ENCODE measurements at regions not wholly inside any gene's neighbourhood (a gene's known extent, or its start where the extent isn't known, plus 50 kb on each side); places are given as distances from the start of the nearest gene placed in this dataset.

GRCh38 chr15:59917504-59918157 is 86.5 kb upstream of the FOXB1 start:
- no TSS peak for BruUV-seq (replicated peaks)
- Histone ChIP-seq H3K9me3 (ENCODE audit: control insufficient read depth, insufficient read depth, low read depth, low read length) (no peaks in the 10 kb centered on the region), H3K4me3 (ENCODE audit: low read depth in 2 of 2, low read length in 2 of 2) (no peak overlapping the region), H3K4me1 (ENCODE audit: control insufficient read depth, insufficient read depth, low read length) (no peaks in the 10 kb centered on the region), H3K27ac (ENCODE audit: low read length) (no peak overlapping the region), H3K36me3 (ENCODE audit: control insufficient read depth, insufficient read depth, low read length) (no peaks in the 10 kb centered on the region), H3K27me3 (ENCODE audit: control insufficient read depth, insufficient read depth, low read length) (no peaks in the 10 kb centered on the region)
- DNase-seq (ENCODE audit: low read depth, low spot score) = peak; percentile 25
- POLR2A ChIA-PET = no interaction called here
- intact Hi-C loops (cut with micrococcal nuclease; ENCODE audit: unreplicated experiment) = loop anchor here (2.0 to 10.0 kb wide), 4 partner anchors 157 to 409 kb away; no protein-coding TSS in a partner anchor
- TF ChIP-seq REST (IDR thresholded peaks at IDR 0.05; ENCODE audit: insufficient read depth in 1 of 2, low read depth in 2 of 2, low read length in 1 of 2) = no peak
- peak; percentile 78 for TF ChIP-seq CTCF (IDR thresholded peaks at IDR 0.05)
- peak; percentile 99 for ATAC-seq
- CTCF ChIA-PET = interaction anchor here (0.5 to 1.3 kb wide), 3 partner anchors 162 to 409 kb away, joined by 3 to 4 read pairs (median 3); no protein-coding TSS in a partner anchor
- in situ Hi-C loops (cut with HindIII; ENCODE audit: low pct_unique_long_range_greater_than_20kb, low sequenced_read_pairs) = no loop called here

- Histone ChIP-seq H3K27me3 (ENCODE audit: control insufficient read depth, insufficient read depth, low read length) (peaks cover 7% of the 10 kb centered on the region; the same call in 1 of the 2 replicates), H3K4me3 (ENCODE audit: low read depth in 2 of 2, low read length in 2 of 2) (no peak overlapping the region), H3K27ac (ENCODE audit: low read length) (no peak overlapping the region), H3K4me1 (ENCODE audit: control insufficient read depth, insufficient read depth, low read length) (no peaks in the 10 kb centered on the region), H3K9me3 (ENCODE audit: control insufficient read depth, insufficient read depth, low read depth, low read length) (no peaks in the 10 kb centered on the region), H3K36me3 (ENCODE audit: control insufficient read depth, insufficient read depth, low read length) (no peaks in the 10 kb centered on the region)
- ATAC-seq (no peak), DNase-seq (ENCODE audit: low read depth, low spot score) (no peak)
- in situ Hi-C loops (cut with HindIII; ENCODE audit: low pct_unique_long_range_greater_than_20kb, low sequenced_read_pairs) (no loop called here), intact Hi-C loops (cut with micrococcal nuclease; ENCODE audit: unreplicated experiment) (no loop called here)
- CTCF ChIA-PET = no interaction called here
- POLR2A ChIA-PET = no interaction called here
- TF ChIP-seq POLR2AphosphoS5 (IDR thresholded peaks at IDR 0.05; ENCODE audit: low read depth, low read length) = no peak
- BruUV-seq (replicated peaks) = no TSS peak
Measured at GRCh38 chr15:59906046-59906445, 98.1 kb upstream of the FOXB1 start.

- ATAC-seq (no peak), DNase-seq (ENCODE audit: low read depth, low spot score) (no peak)
- Histone ChIP-seq H3K4me3 (ENCODE audit: low read depth in 2 of 2, low read length in 2 of 2) (no peak overlapping the region), H3K27ac (ENCODE audit: low read length) (no peak overlapping the region), H3K4me1 (ENCODE audit: control insufficient read depth, insufficient read depth, low read length) (no peaks in the 10 kb centered on the region), H3K27me3 (ENCODE audit: control insufficient read depth, insufficient read depth, low read length) (peaks cover 5% of the 10 kb centered on the region; the same call in 1 of the 2 replicates), H3K36me3 (ENCODE audit: control insufficient read depth, insufficient read depth, low read length) (no peaks in the 10 kb centered on the region), H3K9me3 (ENCODE audit: control insufficient read depth, insufficient read depth, low read depth, low read length) (no peaks in the 10 kb centered on the region)
- ChIA-PET POLR2A (no interaction called here), CTCF (no interaction called here)
- TF ChIP-seq SIN3A (IDR thresholded peaks at IDR 0.05; ENCODE audit: borderline replicate concordance, insufficient read depth, low read depth, low read length) (no peak), POLR2AphosphoS5 (IDR thresholded peaks at IDR 0.05; ENCODE audit: low read depth, low read length) (no peak), TCF7L2 (IDR thresholded peaks at IDR 0.05; ENCODE audit: low read depth, low read length) (no peak), REST (IDR thresholded peaks at IDR 0.05; ENCODE audit: insufficient read depth in 1 of 2, low read depth in 2 of 2, low read length in 1 of 2) (no peak), CTCF (IDR thresholded peaks at IDR 0.05) (no peak)
- intact Hi-C loops (cut with micrococcal nuclease; ENCODE audit: unreplicated experiment) (no loop called here), in situ Hi-C loops (cut with HindIII; ENCODE audit: low pct_unique_long_range_greater_than_20kb, low sequenced_read_pairs) (no loop called here)
- BruUV-seq (replicated peaks) = no TSS peak
Measured at GRCh38 chr15:59905176-59905575, 98.9 kb upstream of the FOXB1 start.

Measured in Panc1 (cell line).